ENCODE measurements at regions not wholly inside any gene's neighbourhood (a gene's known extent, or its start where the extent isn't known, plus 50 kb on each side); places are given as distances from the start of the nearest gene placed in this dataset.
"Not testable (repeated sequence)": the region's sequence is repeated elsewhere in the genome, so short reads cannot be mapped to it uniquely, and the experiment has no call there.

DNA sequence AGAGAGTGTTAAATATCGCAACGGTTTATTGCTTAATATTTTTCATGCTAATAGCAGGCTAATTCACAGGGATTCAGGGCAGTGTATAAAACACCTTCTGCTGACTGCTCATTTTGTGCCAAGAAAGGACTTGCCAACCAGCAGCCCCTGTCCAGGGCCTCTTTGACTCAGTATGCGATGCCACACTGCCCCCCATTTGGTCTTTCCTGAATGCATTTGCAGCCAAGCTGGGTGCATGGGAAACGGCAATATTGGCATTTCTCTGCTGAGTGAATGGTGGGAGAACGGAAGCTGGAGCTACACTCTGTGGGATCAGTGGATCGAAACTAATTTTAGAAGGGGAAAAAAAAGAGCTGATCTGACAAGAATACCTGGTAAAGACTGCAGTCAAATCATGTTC is 152.9 kb upstream of the C16orf82 start:
- no peak for DNase-seq

DNA sequence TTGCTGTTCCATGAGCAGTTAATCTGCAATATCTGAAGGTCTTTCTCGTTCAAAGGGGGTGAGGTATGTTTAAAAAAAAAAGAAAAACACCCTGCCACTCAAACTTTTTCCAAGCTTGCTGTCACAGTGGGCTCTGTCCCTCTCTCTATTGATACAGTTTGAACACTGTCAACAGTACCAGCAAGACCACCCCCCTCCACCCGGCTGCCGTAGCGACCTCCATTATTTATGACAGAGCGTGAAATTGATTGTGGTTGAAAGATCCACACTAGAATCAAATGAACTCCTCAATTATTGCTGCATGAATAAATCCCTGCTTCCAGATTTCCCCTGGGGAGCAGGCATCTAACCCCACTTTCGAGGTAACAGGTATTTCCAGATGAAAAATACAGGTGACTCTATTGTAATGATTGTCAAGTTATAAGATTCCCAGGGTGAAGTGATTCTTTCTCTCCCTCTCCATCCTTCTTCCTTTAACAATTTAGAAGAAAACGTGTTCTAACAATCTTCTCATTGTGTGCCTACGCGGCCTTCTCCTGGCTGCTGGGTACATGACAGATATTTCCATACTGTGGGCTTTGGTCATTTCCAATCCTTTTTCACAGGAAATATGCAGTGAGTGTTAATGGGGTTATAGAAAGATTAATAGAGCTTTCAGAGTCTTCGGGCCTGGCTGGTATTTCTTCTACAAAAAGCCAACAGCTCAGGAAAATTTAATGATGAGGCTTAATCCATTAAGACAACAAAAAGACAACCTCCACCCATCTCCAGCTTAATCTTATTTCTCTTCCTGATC is 135.7 kb upstream of the C16orf82 start:
- no peak for DNase-seq

DNA sequence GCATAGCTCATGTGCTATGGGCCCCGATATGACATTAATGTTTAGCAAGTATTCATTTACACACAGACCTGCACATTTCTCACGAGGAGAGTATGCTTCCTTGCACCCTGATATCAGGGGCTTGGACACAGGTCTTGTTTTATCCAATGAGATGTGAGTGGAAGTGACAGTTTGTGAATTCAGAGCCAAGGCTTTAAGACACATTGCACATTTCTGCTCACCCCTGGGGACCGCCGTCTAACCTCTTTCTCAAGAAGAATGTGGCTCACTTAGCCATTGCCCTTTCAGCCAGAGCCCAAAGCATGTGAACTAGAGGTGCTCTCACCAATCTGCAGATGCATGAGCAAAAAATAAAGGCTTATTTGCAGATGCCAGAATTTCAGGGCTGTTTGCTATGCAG is 116.1 kb upstream of the C16orf82 start:
- DNase-seq: no peak

DNA sequence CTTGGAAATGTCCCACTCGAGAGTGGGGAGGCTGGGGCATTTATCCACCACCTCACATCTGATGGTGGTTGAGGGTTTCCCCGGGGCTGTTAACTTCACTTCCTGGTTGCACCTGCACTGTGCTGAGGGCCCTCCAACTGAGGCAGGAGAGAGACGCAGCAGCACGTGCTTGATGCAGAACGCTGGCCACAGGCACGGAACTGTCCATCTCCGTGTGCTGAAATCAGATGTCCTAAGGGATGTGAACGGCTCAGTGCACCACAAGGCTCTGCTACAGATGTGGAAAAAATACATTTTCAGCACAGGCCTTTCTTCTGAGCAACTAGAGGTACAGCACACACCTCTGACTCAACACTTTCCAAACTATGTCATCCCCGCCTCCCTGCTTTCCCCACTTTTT is 114.8 kb upstream of the C16orf82 start:
- no peak for DNase-seq

DNA sequence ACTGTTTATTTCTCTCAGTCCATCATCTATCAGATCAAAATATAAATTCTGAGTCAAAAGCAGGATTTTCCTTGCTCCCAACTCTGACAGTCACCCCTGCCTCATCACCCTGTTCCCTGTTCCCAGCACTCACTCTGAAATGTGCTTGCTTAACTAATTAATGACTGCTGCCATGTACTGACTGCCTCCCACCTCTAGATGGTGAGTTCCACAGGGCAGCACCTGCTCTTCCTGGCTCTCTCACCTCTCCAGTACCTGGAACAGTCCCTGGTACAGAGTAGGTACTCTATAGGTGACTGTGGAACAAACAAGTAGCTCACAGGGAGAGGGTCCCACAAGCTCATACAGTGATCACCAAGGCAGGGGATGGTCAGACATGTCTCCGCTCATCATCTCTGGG is 114.3 kb upstream of the C16orf82 start:
- DNase-seq: no peak

DNA sequence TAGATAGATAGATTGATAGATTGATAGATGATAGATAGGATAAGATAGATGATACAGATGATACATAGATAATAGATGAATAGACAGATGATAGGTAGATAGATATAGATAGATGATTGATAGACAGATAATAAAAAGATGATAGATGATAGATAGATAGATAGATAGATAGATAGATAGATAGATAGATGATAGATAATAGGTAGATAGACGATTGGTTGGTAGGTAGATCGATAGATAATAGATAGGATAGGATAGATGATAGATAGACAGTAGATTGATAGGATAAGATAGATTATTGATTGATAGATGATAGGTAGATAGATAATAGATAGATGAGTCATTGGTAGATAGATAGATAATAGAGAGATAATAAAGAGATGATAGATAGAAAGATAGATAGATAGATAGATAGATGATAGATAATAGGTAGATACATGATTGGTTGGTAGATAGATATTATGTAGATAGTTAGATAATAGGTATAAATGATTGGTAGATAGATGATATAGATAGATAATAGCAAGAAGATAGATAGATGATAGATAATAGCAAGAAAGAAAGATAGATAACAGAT is 109.4 kb upstream of the C16orf82 start:
- no peak for DNase-seq

DNA sequence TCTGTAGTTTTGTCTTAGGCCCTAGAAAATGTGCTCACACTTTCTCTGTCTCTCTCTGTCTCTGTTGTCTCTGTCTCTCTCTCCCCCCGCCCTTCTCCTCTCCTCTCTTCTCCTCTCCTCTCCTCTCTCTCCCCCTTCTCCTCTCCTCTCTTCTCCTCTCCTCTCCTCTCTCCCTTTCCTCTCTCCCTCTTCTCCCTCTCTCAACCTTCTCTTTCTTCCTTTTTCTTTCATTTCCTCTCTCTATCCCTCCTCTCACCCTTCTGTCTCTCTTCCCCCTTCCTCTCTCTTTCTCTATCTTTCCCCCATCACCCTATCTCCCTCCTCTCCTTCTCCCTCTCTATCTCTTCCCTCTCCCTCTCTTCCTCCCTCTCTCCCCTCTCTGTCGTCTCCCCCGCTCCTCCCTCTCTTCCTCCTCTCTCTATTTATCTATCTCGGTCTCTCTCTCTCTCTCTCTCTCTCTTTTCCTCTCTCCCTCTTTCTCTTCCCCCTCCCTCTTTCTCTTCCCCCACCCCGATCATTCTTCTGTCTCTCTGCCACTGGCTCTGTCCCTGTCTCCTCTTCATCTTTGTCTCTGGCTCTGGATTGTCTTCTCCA is 107.2 kb upstream of the C16orf82 start:
- DNase-seq: no peak

DNA sequence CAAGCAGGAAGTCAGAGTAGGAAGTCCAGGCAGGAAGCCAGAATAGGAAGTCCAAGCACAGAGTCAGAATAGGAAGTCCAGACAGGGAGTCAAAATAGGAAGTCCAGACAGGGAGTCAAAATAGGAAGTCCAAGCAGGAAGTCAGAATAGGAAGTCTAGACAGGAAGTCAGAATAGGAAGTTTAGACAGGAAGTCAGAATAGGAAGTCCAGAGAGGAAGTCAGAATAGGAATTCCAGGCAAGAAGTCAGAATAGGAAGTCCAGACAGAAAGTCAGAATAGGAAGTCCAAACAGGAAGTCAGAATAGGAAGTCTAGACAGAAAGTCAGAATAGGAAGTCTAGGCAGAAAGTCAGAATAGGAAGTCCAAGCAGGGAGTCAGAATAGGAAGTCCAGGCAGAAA is 105.3 kb upstream of the C16orf82 start:
- no peak for DNase-seq

DNA sequence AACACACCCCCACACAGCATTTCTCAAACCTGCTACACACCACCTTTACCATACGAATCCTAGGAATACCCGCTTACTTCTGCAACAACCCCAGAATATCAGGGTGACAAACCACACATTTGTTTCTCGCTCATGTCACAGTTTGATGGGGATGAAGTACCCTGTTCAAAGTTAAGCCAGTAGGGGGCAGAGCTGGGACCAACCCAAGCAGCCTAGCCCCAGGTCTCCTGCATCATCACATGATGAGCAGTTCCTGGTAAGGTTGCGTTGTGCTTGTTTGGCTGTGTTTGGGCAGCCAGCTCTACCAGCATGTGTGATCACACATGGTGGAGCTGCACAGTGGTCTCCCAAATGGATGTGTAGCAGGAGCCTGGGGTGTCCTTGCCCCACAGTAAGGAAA is 103.6 kb upstream of the C16orf82 start:
- peak; percentile 56 for DNase-seq

DNA sequence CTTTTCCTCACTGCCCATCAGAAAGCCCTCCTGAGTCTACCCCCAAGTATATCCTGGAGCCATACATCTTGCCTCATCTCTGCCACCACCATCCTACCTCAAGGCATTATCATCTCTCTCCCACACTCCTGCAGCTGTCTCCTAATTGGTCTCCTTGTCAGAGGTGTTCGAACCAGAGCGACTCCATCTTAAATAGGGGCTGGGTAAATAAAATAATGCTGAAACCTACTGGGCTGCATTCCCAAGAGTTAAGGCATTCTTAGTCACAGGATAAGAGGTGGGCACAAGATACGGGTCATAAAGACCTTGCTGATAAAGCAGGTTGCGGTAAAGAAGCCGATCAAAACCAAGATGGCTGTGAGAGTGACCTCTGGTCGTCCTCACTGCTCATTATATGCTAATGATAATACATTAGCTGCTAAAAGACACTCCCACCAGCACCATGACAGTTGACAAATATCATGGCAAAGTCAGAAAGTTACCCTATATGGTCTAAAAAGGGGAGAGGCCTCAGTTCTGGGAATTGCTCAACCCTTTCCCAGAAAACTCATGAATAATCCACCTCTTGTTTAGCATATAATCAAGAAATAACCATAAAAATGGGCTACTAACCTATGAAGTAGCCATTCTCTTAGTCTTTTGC is 97.0 kb upstream of the C16orf82 start:
- no peak for DNase-seq

DNA sequence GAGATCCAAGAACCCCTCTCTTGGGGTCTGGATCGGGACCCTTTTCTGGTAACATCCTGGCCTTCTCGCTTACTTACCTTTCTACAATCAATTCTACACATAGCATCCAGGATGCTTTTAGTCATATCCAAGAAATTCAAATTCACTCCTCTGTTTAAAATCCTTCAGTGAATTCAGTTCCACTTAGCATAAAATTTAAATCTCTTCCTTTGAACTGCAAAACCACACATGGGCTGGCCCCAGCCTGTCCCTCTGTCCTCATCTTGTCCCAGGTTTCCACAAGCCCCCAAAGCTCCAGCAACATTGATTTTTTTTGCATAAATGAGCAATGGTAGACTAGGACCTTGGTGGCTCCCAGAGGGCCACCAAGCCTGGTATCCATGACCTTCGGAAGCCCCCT is 96.4 kb upstream of the C16orf82 start:
- DNase-seq: no peak

DNA sequence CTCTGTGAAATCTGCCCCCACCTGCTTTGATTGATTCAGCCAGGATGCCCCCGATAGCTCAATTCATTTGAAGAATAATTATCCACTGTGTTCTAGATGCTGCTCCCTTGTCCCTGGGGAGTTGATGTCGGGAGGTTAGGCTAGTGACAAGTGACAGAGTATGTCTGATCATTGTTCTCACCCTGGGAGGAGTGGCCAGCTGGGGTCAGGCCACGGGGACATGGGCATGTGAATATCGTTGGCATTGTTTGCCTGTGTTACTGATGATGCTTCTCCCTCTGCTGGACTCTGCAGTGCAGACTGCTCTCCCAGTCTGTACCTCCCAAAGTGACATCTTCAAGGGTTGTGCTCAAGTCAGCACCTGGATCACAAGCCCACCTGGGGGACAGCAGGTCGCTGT is 89.9 kb upstream of the C16orf82 start:
- no peak for DNase-seq

DNA sequence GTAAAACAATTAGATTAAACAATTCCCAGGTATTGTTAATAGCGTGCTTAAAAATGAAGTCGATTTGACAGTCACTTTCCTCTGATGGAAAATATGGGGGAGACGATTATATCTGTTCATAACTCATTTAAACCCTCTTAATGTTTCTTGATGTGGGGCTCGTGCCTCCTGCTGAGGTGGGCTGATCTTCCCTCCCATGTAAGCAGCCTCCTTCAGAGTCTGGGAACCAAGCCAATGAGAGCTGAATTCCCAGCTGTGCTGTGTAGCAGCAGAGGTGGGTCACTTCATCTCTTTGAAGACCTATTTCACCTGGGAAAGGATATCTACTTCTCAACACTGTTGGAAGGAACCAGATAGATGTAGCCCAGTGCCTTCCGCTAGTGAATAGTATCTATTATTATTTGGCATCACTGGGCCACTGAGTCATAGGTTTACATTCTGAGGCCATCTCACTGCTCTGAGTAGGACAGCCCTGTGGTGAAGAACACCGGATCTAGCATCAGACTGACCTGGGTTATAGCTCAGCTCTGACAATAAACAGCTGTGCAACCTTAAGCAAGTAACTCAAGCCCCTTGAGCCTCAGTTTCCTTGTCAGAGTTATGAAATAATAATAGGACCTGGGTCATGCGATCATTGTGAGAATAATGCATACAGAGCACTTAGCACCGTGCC is 85.3 kb upstream of the C16orf82 start:
- no peak for DNase-seq

DNA sequence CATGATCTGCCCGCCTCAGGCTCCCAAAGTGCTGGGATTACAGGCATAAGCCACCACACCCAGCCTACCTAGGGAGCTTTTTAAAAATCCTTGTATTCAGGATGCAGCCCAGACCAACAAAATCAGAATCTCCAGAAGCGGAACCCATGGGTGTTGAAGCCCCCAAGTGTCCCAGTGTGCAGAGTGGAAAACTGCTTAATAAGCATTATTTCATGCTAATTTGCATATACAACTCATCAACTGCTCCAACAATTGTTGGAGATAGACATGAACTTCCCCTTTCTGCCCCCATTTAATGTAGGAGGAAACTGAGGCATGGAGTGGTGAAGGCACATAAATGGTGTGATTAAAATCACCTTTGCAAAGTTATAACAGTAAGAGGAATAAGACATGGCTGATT is 84.3 kb upstream of the C16orf82 start:
- no peak for DNase-seq

DNA sequence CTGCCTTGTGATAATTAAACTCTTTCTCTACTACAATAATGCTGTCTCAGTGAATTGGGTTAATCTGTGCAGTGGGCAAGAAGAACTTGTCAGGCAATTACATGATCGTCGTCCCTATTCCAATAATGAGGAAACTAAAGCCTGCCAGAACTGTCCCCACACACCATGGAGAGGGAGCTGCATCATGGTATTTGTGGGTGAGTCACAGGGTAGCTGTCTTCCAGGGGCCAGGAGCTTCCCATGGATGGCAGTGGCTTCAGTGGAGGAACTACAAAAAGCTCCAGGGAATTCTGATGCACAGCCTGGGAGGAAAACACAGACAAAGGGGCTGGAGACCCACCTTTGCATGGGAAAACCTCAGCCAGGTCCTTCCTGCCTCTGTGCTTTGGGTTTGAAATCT is 83.3 kb upstream of the C16orf82 start:
- DNase-seq: no peak

DNA sequence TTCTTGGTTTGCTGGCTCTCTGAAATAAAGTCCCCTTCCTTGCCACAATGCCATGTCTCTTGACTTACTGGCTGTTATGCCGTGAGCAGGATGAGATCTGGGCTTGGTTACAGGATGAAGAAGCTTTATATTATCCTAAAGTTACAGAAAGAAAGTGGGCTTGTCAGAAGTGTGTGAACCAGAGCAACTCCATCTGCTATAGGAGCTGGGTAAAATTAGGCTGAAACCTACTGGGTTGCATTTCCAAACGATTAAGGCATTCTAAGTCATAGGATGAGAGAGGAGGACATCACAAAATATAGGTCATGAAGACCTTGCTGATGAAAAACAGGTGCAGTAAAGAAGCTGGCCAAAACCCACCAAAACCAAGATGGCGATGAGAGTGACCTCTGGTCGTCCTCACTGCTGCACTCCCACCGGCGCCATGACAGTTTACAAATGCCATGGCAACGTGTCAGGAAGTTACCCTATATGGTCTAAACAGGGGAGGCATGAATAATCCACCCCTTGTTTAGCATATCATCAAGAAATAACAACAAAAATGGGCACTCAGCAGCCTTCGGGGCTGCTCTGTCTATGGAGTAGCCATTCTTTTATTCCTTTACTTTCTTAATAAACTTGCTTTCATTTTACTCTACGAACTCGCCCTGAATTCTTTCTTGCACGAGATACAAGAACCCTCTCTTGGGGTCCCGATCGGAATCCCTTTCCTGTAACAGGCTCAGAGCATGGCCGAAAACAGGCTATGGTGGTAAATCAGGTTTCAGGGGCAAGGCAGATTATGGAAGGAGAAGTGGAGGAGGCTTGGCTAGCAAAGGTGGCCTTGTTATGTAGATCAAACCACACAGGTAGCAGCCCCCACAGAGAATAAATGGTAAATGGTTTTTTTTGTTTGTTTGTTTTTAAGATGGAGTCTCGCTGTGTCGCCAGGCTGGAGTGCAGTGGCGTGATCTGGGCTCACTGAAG is 81.3 kb upstream of the C16orf82 start:
- DNase-seq: peak; percentile 10

DNA sequence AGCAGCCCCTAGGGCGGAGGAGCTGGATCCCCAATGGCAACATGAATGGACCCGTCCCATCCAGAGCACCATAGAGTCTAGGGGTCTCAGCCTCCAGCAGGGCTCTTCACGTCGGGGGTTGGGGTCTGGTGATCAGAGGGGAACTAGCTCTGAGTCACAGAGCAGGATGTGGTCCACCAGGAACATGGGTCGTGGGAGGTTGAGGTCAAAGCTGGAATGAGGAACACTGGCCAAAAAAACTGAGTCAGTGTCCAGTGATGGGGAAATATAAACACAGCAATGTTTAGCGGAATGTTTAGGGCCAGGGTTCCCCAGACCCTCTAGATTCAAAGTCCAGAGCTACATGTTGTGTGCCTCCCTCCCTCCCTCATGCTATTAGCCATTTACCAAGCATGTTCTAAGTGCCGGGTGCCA is 79.1 kb upstream of the C16orf82 start:
- no peak for DNase-seq

DNA sequence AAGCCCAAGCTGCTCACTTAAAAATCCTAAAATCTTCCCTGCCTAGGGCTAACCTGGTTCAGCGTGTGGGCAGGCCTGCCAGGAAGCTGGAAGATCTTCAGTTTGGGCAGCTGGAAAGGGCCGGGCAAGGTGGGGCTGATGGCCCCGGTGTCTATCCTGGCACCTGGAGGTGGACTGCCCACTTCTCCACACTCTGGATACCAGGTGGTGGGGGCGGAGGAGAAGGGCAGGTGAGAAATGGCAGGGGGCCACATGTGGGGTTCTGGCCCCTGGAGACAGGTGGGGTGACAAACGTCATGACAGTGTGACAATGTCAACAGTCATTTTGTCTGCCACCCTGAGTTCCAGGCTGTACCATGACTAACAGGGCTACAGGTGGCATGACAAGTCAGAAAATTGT is 78.5 kb upstream of the C16orf82 start:
- DNase-seq: no peak

DNA sequence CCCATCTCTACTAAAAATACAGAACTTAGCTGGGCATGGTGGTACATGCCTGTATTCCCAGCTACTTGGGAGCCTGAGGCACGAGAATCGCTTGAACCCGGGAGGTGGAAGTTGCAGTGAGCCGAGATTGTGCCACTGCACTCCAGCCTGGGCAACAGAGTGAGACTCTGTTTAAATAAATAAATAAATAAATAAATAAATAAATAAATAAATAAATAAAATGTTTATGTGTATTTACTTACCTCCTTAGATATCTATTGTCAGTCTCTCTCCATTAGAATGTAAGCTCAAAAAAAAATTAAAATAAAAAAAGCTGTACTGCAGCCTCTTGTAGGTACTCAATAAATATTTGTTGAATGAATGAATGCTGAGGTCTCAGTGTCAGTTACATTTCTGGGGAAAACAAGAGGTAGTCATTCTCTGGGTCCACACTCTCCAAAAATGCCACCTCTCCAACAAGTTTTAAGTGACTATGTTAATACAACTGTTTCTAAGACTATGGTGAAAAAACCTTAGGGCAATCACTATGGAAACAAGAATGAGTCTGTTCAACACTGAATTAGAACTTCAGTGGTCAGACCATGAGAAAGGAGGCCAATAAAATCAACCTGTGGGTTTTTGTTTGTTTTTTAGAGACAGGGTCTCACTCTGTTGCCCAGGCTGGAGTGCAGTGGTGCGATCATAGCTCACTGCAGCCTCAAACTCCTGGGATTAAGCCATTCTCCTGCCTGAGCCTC is 76.2 kb upstream of the C16orf82 start:
- not testable (repeated sequence) for DNase-seq

DNA sequence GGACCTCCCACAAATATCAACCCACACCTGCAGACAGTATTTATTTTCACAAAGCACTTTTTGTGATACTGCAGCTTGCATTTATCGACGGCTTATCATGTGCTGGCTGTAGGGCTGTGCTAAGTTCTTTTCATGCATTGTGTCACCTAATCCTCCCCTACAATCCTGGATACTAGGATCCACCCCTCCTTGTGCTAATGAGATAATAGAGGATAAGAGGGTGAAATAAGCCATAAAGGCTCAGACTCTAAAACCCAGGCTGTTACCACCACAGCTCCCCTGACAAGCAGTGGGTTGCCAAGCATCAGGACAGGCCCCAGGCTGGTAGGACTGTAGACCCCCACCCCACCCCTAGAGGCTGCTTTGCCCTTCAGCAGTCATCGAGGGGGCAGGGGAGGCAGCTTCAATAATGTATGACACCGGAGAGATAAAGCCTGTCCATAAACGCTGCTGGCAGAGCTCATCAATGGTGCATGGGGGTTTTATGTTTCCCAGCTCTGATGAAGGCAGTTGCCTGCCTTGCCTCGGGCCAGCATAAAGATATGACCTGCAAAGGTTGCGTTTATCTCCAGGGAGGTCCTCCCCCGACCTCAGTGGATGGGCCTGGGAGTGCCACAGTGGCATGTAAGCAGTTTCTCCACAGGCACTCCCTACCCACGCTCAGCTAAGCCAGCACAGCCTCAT is 73.9 kb upstream of the C16orf82 start:
- DNase-seq: no peak

DNA sequence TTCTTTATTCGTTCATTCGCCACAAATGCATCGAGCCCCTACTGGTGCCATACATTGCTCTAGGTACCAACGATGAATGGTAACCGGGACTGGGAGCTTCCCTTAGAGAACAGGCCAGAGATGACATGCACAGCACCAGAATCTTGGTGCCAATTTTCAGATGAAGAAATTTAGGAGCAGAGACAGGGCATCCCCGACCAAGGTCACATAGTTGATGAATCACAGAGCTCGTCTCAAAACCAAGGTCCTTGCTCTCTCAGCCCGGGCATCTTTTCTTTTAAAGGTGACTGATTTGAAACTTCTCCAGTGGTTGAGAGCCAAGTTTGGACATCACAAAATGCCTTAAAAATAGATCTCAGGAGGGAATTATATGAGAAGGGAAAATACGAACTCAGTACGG is 73.2 kb upstream of the C16orf82 start:
- DNase-seq: no peak

All from activated CD8-positive, alpha-beta memory T cell treated with anti-CD3 and anti-CD28 coated beads, Interleukin-2, amount 50 U/mL, for 48 hours (primary cell).